Activated CD4-positive, alpha-beta T cell treated with anti-CD3 and anti-CD28 coated beads, Interleukin-10, Interleukin-2, amounts not matched to agents 100 ng/mL and 50 ng/mL, durations not matched to agents 16 hours and 8 hours (primary cell): ENCODE measurements at regions not wholly inside any gene's neighbourhood (a gene's known extent, or its start where the extent isn't known, plus 50 kb on each side); places are given as distances from the start of the nearest gene placed in this dataset.

Experiments used
- DNase-seq: peaks from one replicate; pipeline ENCODE4 v3.0.0-alpha.2; 2020

GRCh38 chr2:4518596-4518995, 815.2 kb downstream of the DCDC2C start:
- no peak for DNase-seq

- no peak for DNase-seq
Measured at GRCh38 chr2:4522498-4523421, 819.4 kb downstream of the DCDC2C start.

GRCh38 chr2:4527416-4527815, 824.0 kb downstream of the DCDC2C start:
- no peak for DNase-seq

GRCh38 chr2:4528246-4528645, 824.9 kb downstream of the DCDC2C start:
- DNase-seq, result no peak

- DNase-seq, result no peak
Measured at GRCh38 chr2:4528773-4529172, 825.4 kb downstream of the DCDC2C start.

- no peak for DNase-seq
Measured at GRCh38 chr2:4529738-4530137, 826.4 kb downstream of the DCDC2C start.

- no peak for DNase-seq
Measured at GRCh38 chr2:4530231-4530630, 826.9 kb downstream of the DCDC2C start.

- DNase-seq, result no peak
Measured at GRCh38 chr2:4533806-4534205, 830.4 kb downstream of the DCDC2C start.

- no peak for DNase-seq
Measured at GRCh38 chr2:4539121-4539520, 835.7 kb downstream of the DCDC2C start.

GRCh38 chr2:4549666-4550210, 846.4 kb downstream of the DCDC2C start:
- DNase-seq, result no peak

- DNase-seq, result no peak
Measured at GRCh38 chr2:4551691-4552474, 848.5 kb downstream of the DCDC2C start.

- DNase-seq, result no peak
Measured at GRCh38 chr2:4553241-4553640, 849.9 kb downstream of the DCDC2C start.

- DNase-seq, result no peak
Measured at GRCh38 chr2:4556135-4556896, 852.9 kb downstream of the DCDC2C start.

- no peak for DNase-seq
Measured at GRCh38 chr2:4561196-4561595, 857.8 kb downstream of the DCDC2C start.

GRCh38 chr2:4576075-4576474, 872.7 kb downstream of the DCDC2C start:
- no peak for DNase-seq

GRCh38 chr2:4579977-4580376, 876.6 kb downstream of the DCDC2C start:
- no peak for DNase-seq

GRCh38 chr2:4585057-4585635, 881.8 kb downstream of the DCDC2C start:
- no peak for DNase-seq

- DNase-seq, result no peak
Measured at GRCh38 chr2:4588606-4589005, 885.2 kb downstream of the DCDC2C start.

- no peak for DNase-seq
Measured at GRCh38 chr2:4591261-4591660, 887.9 kb downstream of the DCDC2C start.

- no peak for DNase-seq
Measured at GRCh38 chr2:4597400-4597799, 894.0 kb downstream of the DCDC2C start.

- no peak for DNase-seq
Measured at GRCh38 chr2:4604767-4605166, 901.4 kb downstream of the DCDC2C start.

- DNase-seq, result no peak
Measured at GRCh38 chr2:4618141-4618540, 914.8 kb downstream of the DCDC2C start.
